ENCODE measurements at regions not wholly inside any gene's neighbourhood (a gene's known extent, or its start where the extent isn't known, plus 50 kb on each side); places are given as distances from the start of the nearest gene placed in this dataset.

- TF ChIP-seq CTCF (IDR thresholded peaks at IDR 0.05): no peak
- H3K27ac Mint-ChIP-seq: no peak overlapping the region
- H3K4me3 Mint-ChIP-seq: no peak overlapping the region
- no peak for ATAC-seq (ENCODE audit: low read depth)
- ChIA-PET CTCF (no interaction called here), POLR2A (no interaction called here)
- H3K9me3 Mint-ChIP-seq: peaks cover 4% of the 10 kb centered on the region
- no peak for DNase-seq
- intact Hi-C loops (cut with micrococcal nuclease): no loop called here
- no peaks in the 10 kb centered on the region for H3K4me1 Mint-ChIP-seq
- peaks cover 2% of the 10 kb centered on the region for H3K27me3 Mint-ChIP-seq
- H3K36me3 Mint-ChIP-seq (ENCODE audit: low read depth): no peaks in the 10 kb centered on the region
Measured at GRCh38 chr18:51639541-51639940, 442.1 kb upstream of the MEX3C start.

- Mint-ChIP-seq H3K27ac (no peak overlapping the region), H3K9me3 (no peaks in the 10 kb centered on the region), H3K36me3 (ENCODE audit: low read depth) (no peaks in the 10 kb centered on the region), H3K4me1 (no peaks in the 10 kb centered on the region), H3K4me3 (no peak overlapping the region), H3K27me3 (peaks cover 2% of the 10 kb centered on the region)
- TF ChIP-seq CTCF (IDR thresholded peaks at IDR 0.05): no peak
- CTCF ChIA-PET: no interaction called here
- intact Hi-C loops (cut with micrococcal nuclease): no loop called here
- ATAC-seq (ENCODE audit: low read depth) (no peak), DNase-seq (no peak)
- POLR2A ChIA-PET: no interaction called here
Measured at GRCh38 chr18:51643483-51643882, 446.0 kb upstream of the MEX3C start.

- no peak overlapping the region for H3K4me3 Mint-ChIP-seq
- peaks cover 2% of the 10 kb centered on the region for H3K27me3 Mint-ChIP-seq
- H3K4me1 Mint-ChIP-seq: no peaks in the 10 kb centered on the region
- ChIA-PET CTCF (no interaction called here), POLR2A (no interaction called here)
- no peak for ATAC-seq (ENCODE audit: low read depth)
- no peak for DNase-seq
- intact Hi-C loops (cut with micrococcal nuclease): no loop called here
- H3K27ac Mint-ChIP-seq: no peak overlapping the region
- no peak for TF ChIP-seq CTCF (IDR thresholded peaks at IDR 0.05)
- H3K36me3 Mint-ChIP-seq (ENCODE audit: low read depth): no peaks in the 10 kb centered on the region
- no peaks in the 10 kb centered on the region for H3K9me3 Mint-ChIP-seq
Measured at GRCh38 chr18:51645607-51646006, 448.1 kb upstream of the MEX3C start.

GRCh38 chr18:51647346-51647745, 449.9 kb upstream of the MEX3C start:
- TF ChIP-seq CTCF (IDR thresholded peaks at IDR 0.05): no peak
- no peaks in the 10 kb centered on the region for H3K4me1 Mint-ChIP-seq
- ChIA-PET POLR2A (no interaction called here), CTCF (no interaction called here)
- H3K27ac Mint-ChIP-seq: no peak overlapping the region
- no peaks in the 10 kb centered on the region for H3K9me3 Mint-ChIP-seq
- intact Hi-C loops (cut with micrococcal nuclease): no loop called here
- H3K4me3 Mint-ChIP-seq: no peak overlapping the region
- DNase-seq (no peak), ATAC-seq (ENCODE audit: low read depth) (no peak)
- H3K27me3 Mint-ChIP-seq: peaks cover 2% of the 10 kb centered on the region
- no peaks in the 10 kb centered on the region for H3K36me3 Mint-ChIP-seq (ENCODE audit: low read depth)

- no peaks in the 10 kb centered on the region for H3K9me3 Mint-ChIP-seq
- CTCF ChIA-PET: no interaction called here
- H3K27ac Mint-ChIP-seq: no peak overlapping the region
- H3K4me1 Mint-ChIP-seq: no peaks in the 10 kb centered on the region
- POLR2A ChIA-PET: no interaction called here
- intact Hi-C loops (cut with micrococcal nuclease): no loop called here
- no peak for DNase-seq
- no peak overlapping the region for H3K4me3 Mint-ChIP-seq
- peaks cover 2% of the 10 kb centered on the region for H3K27me3 Mint-ChIP-seq
- TF ChIP-seq CTCF (IDR thresholded peaks at IDR 0.05): no peak
- no peaks in the 10 kb centered on the region for H3K36me3 Mint-ChIP-seq (ENCODE audit: low read depth)
- no peak for ATAC-seq (ENCODE audit: low read depth)
Measured at GRCh38 chr18:51647942-51648341, 450.5 kb upstream of the MEX3C start.

All from activated B cell treated with CpG ODN at 0.5 μM for 24 hours (primary cell).